BLaER1 (cell line): ENCODE measurements at regions not wholly inside any gene's neighbourhood (a gene's known extent, or its start where the extent isn't known, plus 50 kb on each side); places are given as distances from the start of the nearest gene placed in this dataset.
"Not testable (repeated sequence)": the region's sequence is repeated elsewhere in the genome, so short reads cannot be mapped to it uniquely, and the experiment has no call there.

Experiments used
- H3K27ac ChIP-seq: shearing (Covaris generic); formaldehyde crosslinking; 2 replicates; pipeline ENCODE4 v1.8.1; 2022
- H3K27me3 ChIP-seq: shearing (Covaris generic); formaldehyde crosslinking; 2 replicates; pipeline ENCODE4 v1.8.1; 2022
- H3K36me3 ChIP-seq: shearing (Covaris generic); formaldehyde crosslinking; 2 replicates; pipeline ENCODE4 v1.8.1; 2022
- H3K4me1 ChIP-seq: shearing (Covaris generic); formaldehyde crosslinking; 2 replicates; pipeline ENCODE4 v1.8.1; 2022
- H3K4me2 ChIP-seq: shearing (Covaris generic); formaldehyde crosslinking; 2 replicates; pipeline ENCODE4 v1.8.1; 2022
- H3K4me3 ChIP-seq: shearing (Covaris generic); formaldehyde crosslinking; 2 replicates; pipeline ENCODE4 v1.8.1; 2022
- H3K9ac ChIP-seq: shearing (Covaris generic); formaldehyde crosslinking; 2 replicates; pipeline ENCODE4 v1.8.1; 2022
- H3K9me3 ChIP-seq: shearing (Covaris generic); formaldehyde crosslinking; 2 replicates; pipeline ENCODE4 v1.8.1; 2022
- H4K20me1 ChIP-seq: shearing (Covaris generic); formaldehyde crosslinking; 2 replicates; pipeline ENCODE4 v1.8.1; 2022
- Cebpa-rat ChIP-seq: shearing (Covaris generic); IDR thresholded peaks from 2 replicates; pipeline ENCODE4 v1.8.1; 2022

DNA sequence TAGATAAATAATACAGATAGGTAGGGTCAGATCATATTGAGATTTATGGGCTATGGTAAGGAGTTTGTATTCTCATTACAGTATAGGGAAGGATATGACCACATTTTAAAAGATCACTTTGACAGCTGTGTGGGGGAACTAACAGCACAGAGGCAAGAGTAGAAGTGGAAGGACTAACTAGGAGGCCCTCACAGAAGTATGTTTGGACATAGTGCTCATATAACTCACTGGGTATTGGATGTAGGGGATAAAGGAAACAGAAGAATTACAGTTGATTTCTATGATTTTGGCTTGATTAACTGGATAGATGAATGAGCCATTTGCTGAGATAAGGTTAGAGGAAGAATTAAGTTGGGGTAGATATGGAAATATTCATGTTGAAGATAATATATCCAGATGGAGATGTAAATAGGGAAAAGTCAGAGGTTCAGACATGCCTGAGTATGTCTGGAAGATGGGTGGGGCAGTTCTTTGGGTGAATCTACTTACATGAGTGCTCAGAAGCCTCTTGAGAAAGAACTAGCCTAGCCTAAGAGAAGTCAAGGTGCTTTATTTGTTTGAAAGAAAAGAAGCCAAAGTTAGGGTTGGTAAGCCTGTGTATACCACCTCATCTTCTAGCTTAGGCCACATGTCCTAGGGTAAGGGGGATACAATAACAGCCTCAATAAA, 133.4 kb downstream of the NDFIP2 start:
- no peak overlapping the region for H3K4me2 ChIP-seq
- peaks cover 6% of the 10 kb centered on the region for H3K9me3 ChIP-seq
- no peaks in the 10 kb centered on the region for H4K20me1 ChIP-seq
- H3K9ac ChIP-seq, result no peak overlapping the region
- no peak overlapping the region for H3K4me3 ChIP-seq
- H3K36me3 ChIP-seq, result no peaks in the 10 kb centered on the region
- H3K4me1 ChIP-seq, result no peaks in the 10 kb centered on the region
- TF ChIP-seq Cebpa-rat, result no peak
- no peaks in the 10 kb centered on the region for H3K27me3 ChIP-seq
- no peak overlapping the region for H3K27ac ChIP-seq

DNA sequence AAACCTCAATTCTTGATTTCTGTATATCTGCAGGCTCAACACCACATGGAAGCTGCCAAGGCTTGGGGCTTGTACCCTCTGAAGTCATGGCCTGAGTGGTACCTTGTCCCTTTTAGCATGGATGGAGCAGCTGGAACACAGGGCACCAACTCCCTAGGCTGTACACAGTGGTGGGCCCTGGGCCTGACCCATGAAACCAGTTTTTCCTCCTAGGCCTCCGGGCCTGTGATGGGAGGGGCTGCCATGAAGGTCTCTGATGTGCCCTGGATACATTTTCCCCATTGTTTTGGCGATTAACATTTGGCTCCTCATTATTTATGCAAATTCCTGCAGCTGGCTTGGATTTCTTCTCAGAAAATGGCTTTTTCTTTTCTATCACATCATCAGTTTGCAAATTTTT, 131.6 kb downstream of the NDFIP2 start:
- no peak overlapping the region for H3K4me2 ChIP-seq
- no peaks in the 10 kb centered on the region for H3K4me1 ChIP-seq
- no peak overlapping the region for H3K4me3 ChIP-seq
- no peaks in the 10 kb centered on the region for H3K36me3 ChIP-seq
- no peak for TF ChIP-seq Cebpa-rat
- H3K27me3 ChIP-seq, result no peaks in the 10 kb centered on the region
- no peaks in the 10 kb centered on the region for H4K20me1 ChIP-seq
- peaks cover 6% of the 10 kb centered on the region for H3K9me3 ChIP-seq
- no peak overlapping the region for H3K27ac ChIP-seq
- H3K9ac ChIP-seq, result no peak overlapping the region

DNA sequence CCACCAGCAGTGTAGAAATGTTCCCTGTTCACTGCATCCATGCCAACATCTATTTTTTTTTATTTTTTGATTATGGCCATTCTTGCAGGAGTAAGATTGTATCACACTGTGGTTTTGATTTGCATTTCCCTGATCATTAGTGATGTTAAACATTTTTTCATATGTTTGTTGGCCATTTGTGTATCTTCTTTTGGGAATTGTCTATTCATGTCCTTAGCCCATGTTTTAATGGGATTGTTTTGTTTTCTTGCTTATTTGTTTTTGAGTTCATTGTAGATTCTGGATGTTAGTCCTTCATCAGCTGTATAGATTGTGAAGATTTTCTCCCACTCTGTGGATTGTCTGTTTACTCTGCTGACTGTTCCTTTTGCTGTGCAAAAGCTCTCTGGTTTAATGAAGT, 126.9 kb downstream of the NDFIP2 start:
- H3K27me3 ChIP-seq, H3K27ac ChIP-seq, H3K4me3 ChIP-seq, H3K4me2 ChIP-seq, H3K9ac ChIP-seq, H3K36me3 ChIP-seq, H3K4me1 ChIP-seq, H4K20me1 ChIP-seq: not testable (repeated sequence)
- peaks cover 12% of the 10 kb centered on the region for H3K9me3 ChIP-seq
